Lower lobe of right lung (tissue), 2 donors: ENCODE measurements at regions not wholly inside any gene's neighbourhood (a gene's known extent, or its start where the extent isn't known, plus 50 kb on each side); places are given as distances from the start of the nearest gene placed in this dataset.

Source experiments
- ATAC-seq, 2 donors: fragments of 200-7000 bp; cut with Tn5 transposase; one replicate each; pipeline ENCODE4 v1.9.1; 2020 to 2022; ENCODE audit warnings: mild to moderate bottlenecking in 2 of 2, moderate library complexity in 2 of 2
- DNase-seq: peaks from one replicate; pipeline ENCODE4 v3.0.0-alpha.2; 2020
- H3K27ac ChIP-seq: fragments of 200-600 bp; one replicate; pipeline ENCODE4 v1.8.0; 2022
- H3K27me3 ChIP-seq: fragments of 200-600 bp; one replicate; pipeline ENCODE4 v1.8.0; 2022; ENCODE audit warnings: low read depth
- H3K36me3 ChIP-seq: fragments of 200-600 bp; one replicate; pipeline ENCODE4 v1.8.0; 2022; ENCODE audit warnings: mild to moderate bottlenecking
- H3K4me1 ChIP-seq: fragments of 200-600 bp; one replicate; pipeline ENCODE4 v1.8.0; 2022
- H3K4me3 ChIP-seq: fragments of 200-600 bp; one replicate; pipeline ENCODE4 v1.8.0; 2022; ENCODE audit warnings: mild to moderate bottlenecking
- H3K9me3 ChIP-seq: fragments of 200-600 bp; one replicate; pipeline ENCODE4 v1.8.0; 2022
- CTCF ChIP-seq: fragments of 200-600 bp; IDR thresholded peaks from one replicate; pipeline ENCODE4 v1.8.0; 2022; ENCODE audit warnings: antibody characterized with exemption, mild to moderate bottlenecking
- intact Hi-C: fragments of 100-400 bp; cut with DNase I; formaldehyde crosslinking; loops from one replicate; pipeline ENCODE4 v1.11.0; 2022
- donor health status: DM: no; HTN: yes; CAD: no; lungs with severe emphysema.

GRCh38 chr10:2908851-2909630, 158.3 kb upstream of the PFKP start:
- H3K4me3 ChIP-seq = no peak overlapping the region
- ATAC-seq (no peak), DNase-seq (no peak)
- no peaks in the 10 kb centered on the region for H3K36me3 ChIP-seq
- peaks cover 5% of the 10 kb centered on the region for H3K27me3 ChIP-seq
- no peaks in the 10 kb centered on the region for H3K4me1 ChIP-seq
- no peak overlapping the region for H3K27ac ChIP-seq
- no peak for TF ChIP-seq CTCF
- H3K9me3 ChIP-seq = no peaks in the 10 kb centered on the region
- intact Hi-C loops = no loop called here

- ATAC-seq (no peak), DNase-seq (no peak)
- intact Hi-C loops = no loop called here
- Histone ChIP-seq H3K27ac (no peak overlapping the region), H3K4me1 (no peaks in the 10 kb centered on the region), H3K4me3 (no peak overlapping the region), H3K36me3 (no peaks in the 10 kb centered on the region), H3K9me3 (no peaks in the 10 kb centered on the region), H3K27me3 (peaks cover 5% of the 10 kb centered on the region)
- no peak for TF ChIP-seq CTCF
Observed at GRCh38 chr10:2906974-2907373, 160.4 kb upstream of the PFKP start.

GRCh38 chr10:2905851-2906250, 161.5 kb upstream of the PFKP start:
- ATAC-seq = no peak
- Histone ChIP-seq H3K9me3 (no peaks in the 10 kb centered on the region), H3K36me3 (no peaks in the 10 kb centered on the region), H3K27me3 (no peaks in the 10 kb centered on the region), H3K4me1 (no peaks in the 10 kb centered on the region), H3K4me3 (no peak overlapping the region), H3K27ac (no peak overlapping the region)
- no peak for DNase-seq
- no peak for TF ChIP-seq CTCF
- intact Hi-C loops = no loop called here

- Histone ChIP-seq H3K4me3 (no peak overlapping the region), H3K4me1 (no peaks in the 10 kb centered on the region), H3K9me3 (no peaks in the 10 kb centered on the region), H3K27me3 (no peaks in the 10 kb centered on the region), H3K36me3 (no peaks in the 10 kb centered on the region), H3K27ac (no peak overlapping the region)
- no peak for TF ChIP-seq CTCF
- DNase-seq = no peak
- intact Hi-C loops = no loop called here
- no peak for ATAC-seq
Observed at GRCh38 chr10:2900530-2900929, 166.8 kb upstream of the PFKP start.

GRCh38 chr10:2899246-2899951, 167.9 kb upstream of the PFKP start:
- no peak for TF ChIP-seq CTCF
- Histone ChIP-seq H3K27ac (no peak overlapping the region), H3K36me3 (no peaks in the 10 kb centered on the region), H3K4me3 (no peak overlapping the region), H3K9me3 (no peaks in the 10 kb centered on the region), H3K27me3 (no peaks in the 10 kb centered on the region), H3K4me1 (no peaks in the 10 kb centered on the region)
- ATAC-seq (no peak), DNase-seq (no peak)
- intact Hi-C loops = no loop called here
